ENCODE measurements at regions not wholly inside any gene's neighbourhood (a gene's known extent, or its start where the extent isn't known, plus 50 kb on each side); places are given as distances from the start of the nearest gene placed in this dataset.

GRCh38 chr2:175872721-175873120 lies 129.3 kb downstream of the LNPK start:
- DNase-seq: no peak
- Histone ChIP-seq H3K9me3 (no peaks in the 10 kb centered on the region), H3K27ac (no peak overlapping the region), H3K4me1 (peaks cover 0 to 25% (median 9%) of the 10 kb centered on the region in 9 donors), H3K36me3 (no peaks in the 10 kb centered on the region), H3K27me3 (no peaks in the 10 kb centered on the region), H3K4me3 (no peak overlapping the region)
- intact Hi-C loops (cut with DNase I): loop anchor here in 1 of 10 donors (10.0 kb wide), 1 partner anchor 162 kb away; no protein-coding TSS in a partner anchor
- TF ChIP-seq, protein P1, sequence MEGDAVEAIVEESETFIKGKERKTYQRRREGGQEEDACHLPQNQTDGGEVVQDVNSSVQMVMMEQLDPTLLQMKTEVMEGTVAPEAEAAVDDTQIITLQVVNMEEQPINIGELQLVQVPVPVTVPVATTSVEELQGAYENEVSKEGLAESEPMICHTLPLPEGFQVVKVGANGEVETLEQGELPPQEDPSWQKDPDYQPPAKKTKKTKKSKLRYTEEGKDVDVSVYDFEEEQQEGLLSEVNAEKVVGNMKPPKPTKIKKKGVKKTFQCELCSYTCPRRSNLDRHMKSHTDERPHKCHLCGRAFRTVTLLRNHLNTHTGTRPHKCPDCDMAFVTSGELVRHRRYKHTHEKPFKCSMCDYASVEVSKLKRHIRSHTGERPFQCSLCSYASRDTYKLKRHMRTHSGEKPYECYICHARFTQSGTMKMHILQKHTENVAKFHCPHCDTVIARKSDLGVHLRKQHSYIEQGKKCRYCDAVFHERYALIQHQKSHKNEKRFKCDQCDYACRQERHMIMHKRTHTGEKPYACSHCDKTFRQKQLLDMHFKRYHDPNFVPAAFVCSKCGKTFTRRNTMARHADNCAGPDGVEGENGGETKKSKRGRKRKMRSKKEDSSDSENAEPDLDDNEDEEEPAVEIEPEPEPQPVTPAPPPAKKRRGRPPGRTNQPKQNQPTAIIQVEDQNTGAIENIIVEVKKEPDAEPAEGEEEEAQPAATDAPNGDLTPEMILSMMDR (IDR thresholded peaks at IDR 0.05): no peak
- ATAC-seq: no peak

GRCh38 chr2:175872005-175872348 lies 130.1 kb downstream of the LNPK start:
- Histone ChIP-seq H3K27me3 (no peaks in the 10 kb centered on the region), H3K4me1 (peaks cover 0 to 22% (median 9%) of the 10 kb centered on the region in 9 donors), H3K9me3 (no peaks in the 10 kb centered on the region), H3K36me3 (no peaks in the 10 kb centered on the region), H3K4me3 (no peak overlapping the region), H3K27ac (no peak overlapping the region)
- DNase-seq (peak in 1 of 2 donors; percentile 13), ATAC-seq (peak in 7 of 8 donors; percentile 52 to 91 (median 83))
- intact Hi-C loops (cut with DNase I): loop anchor here in 1 of 10 donors (10.0 kb wide), 1 partner anchor 163 kb away; no protein-coding TSS in a partner anchor
- TF ChIP-seq, protein P1 (IDR thresholded peaks at IDR 0.05): no peak
- 40 to 44% methylated on average over 5 of the region's 5 CpGs for WGBS, 2 donors

DNA sequence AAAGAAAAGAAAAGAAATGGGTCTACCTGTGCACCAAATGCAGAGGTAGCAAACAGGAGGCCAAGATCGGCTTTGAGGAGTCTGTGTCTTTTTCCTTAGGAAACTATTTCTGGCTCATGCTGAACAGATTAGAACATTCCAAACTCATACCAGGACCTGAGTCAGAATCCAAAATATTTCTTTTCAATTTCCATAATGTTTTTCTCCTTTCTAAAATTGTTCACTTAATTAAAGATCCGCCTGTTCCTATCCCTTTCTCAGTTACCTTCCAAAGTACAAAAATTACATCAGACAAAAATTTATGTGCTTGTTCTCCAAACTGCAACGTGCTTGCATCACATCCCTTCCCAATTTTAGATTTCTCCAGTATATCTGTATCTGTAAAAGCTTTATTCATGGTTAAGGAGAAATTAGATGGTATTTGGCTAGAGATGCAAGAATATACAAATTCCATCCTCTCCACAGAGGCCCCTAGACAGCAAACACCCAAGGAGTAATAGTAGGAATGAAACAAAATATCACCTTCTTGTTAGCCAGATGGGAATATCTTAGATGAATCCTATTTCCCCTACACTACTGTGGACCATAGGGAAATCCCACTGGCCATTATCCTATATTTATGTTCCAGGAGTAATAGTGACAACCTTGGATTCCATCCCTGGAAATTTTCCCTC lies 130.6 kb downstream of the LNPK start:
- no peaks in the 10 kb centered on the region for H3K27me3 ChIP-seq

DNA sequence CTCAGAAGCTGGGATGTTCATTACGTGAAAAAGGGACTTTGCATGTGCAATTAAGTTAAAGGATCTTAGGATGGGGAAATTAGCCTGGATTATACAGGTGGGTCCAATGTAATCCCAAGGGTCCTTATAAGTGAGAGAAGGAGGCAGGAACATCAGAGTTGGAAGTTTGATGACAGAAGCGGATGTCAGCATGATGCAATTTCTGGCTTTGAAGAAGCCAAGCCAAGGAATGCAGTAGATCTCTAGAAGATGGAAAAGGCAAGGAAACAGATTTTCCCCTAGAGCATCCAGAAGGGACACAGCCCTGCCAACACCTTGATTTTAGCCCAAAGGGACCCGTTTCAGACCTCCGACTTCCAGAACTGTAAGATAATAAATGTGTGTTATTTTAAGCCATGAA lies 136.4 kb downstream of the LNPK start:
- peaks cover 0 to 5% (median 0%) of the 10 kb centered on the region in 7 donors for H3K27me3 ChIP-seq
- no peak overlapping the region for H3K27ac ChIP-seq
- TF ChIP-seq, protein P1 (IDR thresholded peaks at IDR 0.05): no peak
- no peaks in the 10 kb centered on the region for H3K9me3 ChIP-seq
- DNase-seq (no peak), ATAC-seq (no peak)
- H3K4me3 ChIP-seq: no peak overlapping the region
- H3K4me1 ChIP-seq: peaks cover 0 to 7% (median 0%) of the 10 kb centered on the region in 9 donors
- H3K36me3 ChIP-seq: no peaks in the 10 kb centered on the region
- intact Hi-C loops (cut with DNase I): no loop called here
- 87 to 90% methylated on average over 4 of the region's 4 CpGs for WGBS, 2 donors

More for the DNA sequence above, 130.6 kb downstream of the LNPK start:
- 56 to 65% methylated on average over 3 of the region's 3 CpGs for WGBS, 2 donors
- DNase-seq (no peak), ATAC-seq (peak in 1 of 8 donors; percentile 14)
- Histone ChIP-seq H3K27ac (no peak overlapping the region), H3K4me1 (peaks cover 0 to 22% (median 9%) of the 10 kb centered on the region in 9 donors), H3K4me3 (no peak overlapping the region), H3K9me3 (no peaks in the 10 kb centered on the region), H3K36me3 (no peaks in the 10 kb centered on the region)
- TF ChIP-seq, protein P1 (IDR thresholded peaks at IDR 0.05): no peak
- intact Hi-C loops (cut with DNase I): loop anchor here in 1 of 10 donors (10.0 kb wide), 1 partner anchor 163 kb away; no protein-coding TSS in a partner anchor
